ENCODE measurements at regions not wholly inside any gene's neighbourhood (a gene's known extent, or its start where the extent isn't known, plus 50 kb on each side); places are given as distances from the start of the nearest gene placed in this dataset.

DNA sequence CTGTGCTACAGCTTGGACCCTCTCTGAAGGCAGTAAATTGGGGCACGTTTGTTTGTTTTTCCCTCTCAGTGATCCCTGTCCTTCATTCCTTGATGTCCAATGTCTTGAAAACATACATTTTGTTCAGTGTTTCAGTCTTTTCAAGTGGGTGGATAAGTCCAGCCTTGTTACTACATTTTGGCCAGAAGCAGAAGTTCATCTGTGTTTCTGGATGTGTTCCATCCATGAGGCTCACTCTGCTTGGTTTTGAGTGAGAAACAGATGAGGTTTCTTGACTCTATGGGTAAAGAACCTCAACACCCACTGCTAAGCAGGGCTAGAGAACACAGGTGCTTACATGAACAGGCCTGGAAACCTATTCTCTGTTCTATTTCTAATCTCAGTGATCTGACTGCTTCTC, 74.5 kb upstream of the RFX8 start:
- no peak for DNase-seq (ENCODE audit: low spot score)
- TF ChIP-seq, protein P1, sequence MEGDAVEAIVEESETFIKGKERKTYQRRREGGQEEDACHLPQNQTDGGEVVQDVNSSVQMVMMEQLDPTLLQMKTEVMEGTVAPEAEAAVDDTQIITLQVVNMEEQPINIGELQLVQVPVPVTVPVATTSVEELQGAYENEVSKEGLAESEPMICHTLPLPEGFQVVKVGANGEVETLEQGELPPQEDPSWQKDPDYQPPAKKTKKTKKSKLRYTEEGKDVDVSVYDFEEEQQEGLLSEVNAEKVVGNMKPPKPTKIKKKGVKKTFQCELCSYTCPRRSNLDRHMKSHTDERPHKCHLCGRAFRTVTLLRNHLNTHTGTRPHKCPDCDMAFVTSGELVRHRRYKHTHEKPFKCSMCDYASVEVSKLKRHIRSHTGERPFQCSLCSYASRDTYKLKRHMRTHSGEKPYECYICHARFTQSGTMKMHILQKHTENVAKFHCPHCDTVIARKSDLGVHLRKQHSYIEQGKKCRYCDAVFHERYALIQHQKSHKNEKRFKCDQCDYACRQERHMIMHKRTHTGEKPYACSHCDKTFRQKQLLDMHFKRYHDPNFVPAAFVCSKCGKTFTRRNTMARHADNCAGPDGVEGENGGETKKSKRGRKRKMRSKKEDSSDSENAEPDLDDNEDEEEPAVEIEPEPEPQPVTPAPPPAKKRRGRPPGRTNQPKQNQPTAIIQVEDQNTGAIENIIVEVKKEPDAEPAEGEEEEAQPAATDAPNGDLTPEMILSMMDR (IDR thresholded peaks at IDR 0.05; ENCODE audit: borderline replicate concordance, control extremely low read depth, extremely low read depth, insufficient read depth, missing control alignments) = no peak
- in situ Hi-C loops (cut with MboI; ENCODE audit: low sequenced_read_pairs, unreplicated experiment) = no loop called here

- no peak for DNase-seq (ENCODE audit: low spot score)
- in situ Hi-C loops (cut with MboI; ENCODE audit: low sequenced_read_pairs, unreplicated experiment) = no loop called here
- TF ChIP-seq, protein P1 (IDR thresholded peaks at IDR 0.05; ENCODE audit: borderline replicate concordance, control extremely low read depth, extremely low read depth, insufficient read depth, missing control alignments) = no peak
These were observed 71.6 kb upstream of the RFX8 start for GRCh38 chr2:101546376-101547058.

DNA sequence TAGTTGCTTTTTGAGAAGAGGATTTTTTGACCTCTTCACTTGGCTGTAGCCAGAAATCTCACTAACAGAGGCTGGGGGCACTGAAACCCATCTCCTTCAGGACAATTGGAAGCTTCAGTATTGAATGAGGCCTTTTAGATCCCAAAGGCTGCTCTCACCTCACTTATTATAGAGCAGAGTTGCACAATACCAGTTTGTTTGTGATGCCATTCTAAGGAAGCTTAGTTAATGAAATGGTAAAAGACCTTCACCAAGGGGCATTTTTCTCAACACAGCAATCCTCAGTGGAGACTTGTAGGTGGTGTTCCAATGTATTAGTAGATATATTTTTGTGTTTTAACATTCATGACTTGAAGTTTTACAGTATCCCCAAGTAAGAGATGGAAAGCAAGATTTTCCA, 71.0 kb upstream of the RFX8 start:
- TF ChIP-seq, protein P1 (IDR thresholded peaks at IDR 0.05; ENCODE audit: borderline replicate concordance, control extremely low read depth, extremely low read depth, insufficient read depth, missing control alignments) = no peak
- in situ Hi-C loops (cut with MboI; ENCODE audit: low sequenced_read_pairs, unreplicated experiment) = no loop called here
- DNase-seq (ENCODE audit: low spot score) = no peak

GRCh38 chr2:101540518-101540917, 65.6 kb upstream of the RFX8 start:
- TF ChIP-seq, protein P1 (IDR thresholded peaks at IDR 0.05; ENCODE audit: borderline replicate concordance, control extremely low read depth, extremely low read depth, insufficient read depth, missing control alignments) = no peak
- no peak for DNase-seq (ENCODE audit: low spot score)
- in situ Hi-C loops (cut with MboI; ENCODE audit: low sequenced_read_pairs, unreplicated experiment) = no loop called here

GRCh38 chr2:101538076-101538475, 63.2 kb upstream of the RFX8 start:
- in situ Hi-C loops (cut with MboI; ENCODE audit: low sequenced_read_pairs, unreplicated experiment) = no loop called here
- TF ChIP-seq, protein P1 (IDR thresholded peaks at IDR 0.05; ENCODE audit: borderline replicate concordance, control extremely low read depth, extremely low read depth, insufficient read depth, missing control alignments) = no peak
- no peak for DNase-seq (ENCODE audit: low spot score)

- in situ Hi-C loops (cut with MboI; ENCODE audit: low sequenced_read_pairs, unreplicated experiment) = no loop called here
- no peak for DNase-seq (ENCODE audit: low spot score)
- TF ChIP-seq, protein P1 (IDR thresholded peaks at IDR 0.05; ENCODE audit: borderline replicate concordance, control extremely low read depth, extremely low read depth, insufficient read depth, missing control alignments) = no peak
These were observed 59.3 kb upstream of the RFX8 start for GRCh38 chr2:101534149-101534611.
